ENCODE measurements at regions not wholly inside any gene's neighbourhood (a gene's known extent, or its start where the extent isn't known, plus 50 kb on each side); places are given as distances from the start of the nearest gene placed in this dataset.
"Not testable (repeated sequence)": the region's sequence is repeated elsewhere in the genome, so short reads cannot be mapped to it uniquely, and the experiment has no call there.

- Mint-ChIP-seq H3K27me3 (no peaks in the 10 kb centered on the region), H3K27ac (no peak overlapping the region), H3K9me3 (ENCODE audit: low read depth) (peaks cover 14% of the 10 kb centered on the region), H3K36me3 (no peaks in the 10 kb centered on the region), H3K4me3 (no peak overlapping the region), H3K4me1 (ENCODE audit: low read depth) (no peaks in the 10 kb centered on the region)
Observed at GRCh38 chr2:13616059-13616458, 899.3 kb downstream of the TRIB2 start.

- H3K27me3 Mint-ChIP-seq, result no peaks in the 10 kb centered on the region
Observed at GRCh38 chr2:13616616-13617015, 899.9 kb downstream of the TRIB2 start.

GRCh38 chr2:13628122-13628521, 911.4 kb downstream of the TRIB2 start:
- no peak overlapping the region for H3K27ac Mint-ChIP-seq
- H3K27me3 Mint-ChIP-seq, result no peaks in the 10 kb centered on the region
- H3K4me3 Mint-ChIP-seq, result no peak overlapping the region
- no peaks in the 10 kb centered on the region for H3K36me3 Mint-ChIP-seq
- H3K4me1 Mint-ChIP-seq (ENCODE audit: low read depth), result no peaks in the 10 kb centered on the region
- H3K9me3 Mint-ChIP-seq (ENCODE audit: low read depth), result peaks cover 7% of the 10 kb centered on the region

More at GRCh38 chr2:13616616-13617015, 899.9 kb downstream of the TRIB2 start:
- Mint-ChIP-seq H3K36me3 (no peaks in the 10 kb centered on the region), H3K4me1 (ENCODE audit: low read depth) (no peaks in the 10 kb centered on the region), H3K27ac (no peak overlapping the region), H3K4me3 (no peak overlapping the region), H3K9me3 (ENCODE audit: low read depth) (peaks cover 15% of the 10 kb centered on the region)

- H3K4me3 Mint-ChIP-seq, result no peak overlapping the region
- H3K27ac Mint-ChIP-seq, result no peak overlapping the region
- peaks cover 3% of the 10 kb centered on the region for H3K9me3 Mint-ChIP-seq (ENCODE audit: low read depth)
- no peaks in the 10 kb centered on the region for H3K36me3 Mint-ChIP-seq
- no peaks in the 10 kb centered on the region for H3K27me3 Mint-ChIP-seq
- H3K4me1 Mint-ChIP-seq (ENCODE audit: low read depth), result no peaks in the 10 kb centered on the region
Observed at GRCh38 chr2:13638181-13638580, 921.4 kb downstream of the TRIB2 start.

- Mint-ChIP-seq H3K9me3 (ENCODE audit: low read depth) (peaks cover 22% of the 10 kb centered on the region), H3K27ac (no peak overlapping the region), H3K4me3 (no peak overlapping the region), H3K4me1 (ENCODE audit: low read depth) (no peaks in the 10 kb centered on the region), H3K36me3 (no peaks in the 10 kb centered on the region), H3K27me3 (no peaks in the 10 kb centered on the region)
Observed at GRCh38 chr2:13649918-13650317, 933.2 kb downstream of the TRIB2 start.

- no peaks in the 10 kb centered on the region for H3K36me3 Mint-ChIP-seq
- peaks cover 22% of the 10 kb centered on the region for H3K9me3 Mint-ChIP-seq (ENCODE audit: low read depth)
- no peaks in the 10 kb centered on the region for H3K27me3 Mint-ChIP-seq
- H3K27ac Mint-ChIP-seq, result no peak overlapping the region
- no peaks in the 10 kb centered on the region for H3K4me1 Mint-ChIP-seq (ENCODE audit: low read depth)
- H3K4me3 Mint-ChIP-seq, result no peak overlapping the region
Observed at GRCh38 chr2:13650586-13651180, 933.9 kb downstream of the TRIB2 start.

GRCh38 chr2:13651684-13652131, 935.0 kb downstream of the TRIB2 start:
- Mint-ChIP-seq H3K4me1 (ENCODE audit: low read depth) (no peaks in the 10 kb centered on the region), H3K36me3 (no peaks in the 10 kb centered on the region), H3K9me3 (ENCODE audit: low read depth) (peaks cover 22% of the 10 kb centered on the region), H3K27ac (no peak overlapping the region), H3K4me3 (no peak overlapping the region), H3K27me3 (no peaks in the 10 kb centered on the region)

GRCh38 chr2:13652531-13653313, 936.0 kb downstream of the TRIB2 start:
- H3K9me3 Mint-ChIP-seq (ENCODE audit: low read depth), result peaks cover 22% of the 10 kb centered on the region
- no peaks in the 10 kb centered on the region for H3K4me1 Mint-ChIP-seq (ENCODE audit: low read depth)
- H3K27ac Mint-ChIP-seq, result no peak overlapping the region
- no peaks in the 10 kb centered on the region for H3K27me3 Mint-ChIP-seq
- no peaks in the 10 kb centered on the region for H3K36me3 Mint-ChIP-seq
- no peak overlapping the region for H3K4me3 Mint-ChIP-seq

- H3K4me3 Mint-ChIP-seq, result no peak overlapping the region
- H3K36me3 Mint-ChIP-seq, result no peaks in the 10 kb centered on the region
- no peak overlapping the region for H3K27ac Mint-ChIP-seq
- no peaks in the 10 kb centered on the region for H3K27me3 Mint-ChIP-seq
- peaks cover 24% of the 10 kb centered on the region for H3K9me3 Mint-ChIP-seq (ENCODE audit: low read depth)
- H3K4me1 Mint-ChIP-seq (ENCODE audit: low read depth), result no peaks in the 10 kb centered on the region
Observed at GRCh38 chr2:13654416-13654815, 937.7 kb downstream of the TRIB2 start.

- Mint-ChIP-seq H3K27me3 (no peaks in the 10 kb centered on the region), H3K9me3 (ENCODE audit: low read depth) (peaks cover 12% of the 10 kb centered on the region), H3K27ac (no peak overlapping the region), H3K4me1 (ENCODE audit: low read depth) (no peaks in the 10 kb centered on the region), H3K36me3 (no peaks in the 10 kb centered on the region), H3K4me3 (no peak overlapping the region)
Observed at GRCh38 chr2:13660231-13660630, 943.5 kb downstream of the TRIB2 start.

GRCh38 chr2:13662055-13662454, 945.3 kb downstream of the TRIB2 start:
- Mint-ChIP-seq H3K4me1 (ENCODE audit: low read depth) (no peaks in the 10 kb centered on the region), H3K9me3 (ENCODE audit: low read depth) (peaks cover 16% of the 10 kb centered on the region), H3K36me3 (no peaks in the 10 kb centered on the region), H3K27ac (no peak overlapping the region), H3K27me3 (no peaks in the 10 kb centered on the region), H3K4me3 (no peak overlapping the region)

GRCh38 chr2:13666582-13667414, 950.1 kb downstream of the TRIB2 start:
- peaks cover 13% of the 10 kb centered on the region for H3K9me3 Mint-ChIP-seq (ENCODE audit: low read depth)
- H3K27me3 Mint-ChIP-seq, result no peaks in the 10 kb centered on the region
- no peak overlapping the region for H3K4me3 Mint-ChIP-seq
- H3K36me3 Mint-ChIP-seq, result no peaks in the 10 kb centered on the region
- H3K27ac Mint-ChIP-seq, result no peak overlapping the region
- H3K4me1 Mint-ChIP-seq (ENCODE audit: low read depth), result no peaks in the 10 kb centered on the region

GRCh38 chr2:13667415-13667757, 950.6 kb downstream of the TRIB2 start:
- Mint-ChIP-seq H3K4me3 (no peak overlapping the region), H3K9me3 (ENCODE audit: low read depth) (peaks cover 11% of the 10 kb centered on the region), H3K27me3 (no peaks in the 10 kb centered on the region), H3K36me3 (no peaks in the 10 kb centered on the region), H3K4me1 (ENCODE audit: low read depth) (no peaks in the 10 kb centered on the region), H3K27ac (no peak overlapping the region)

- Mint-ChIP-seq H3K4me3 (no peak overlapping the region), H3K27me3 (no peaks in the 10 kb centered on the region), H3K36me3 (no peaks in the 10 kb centered on the region), H3K4me1 (ENCODE audit: low read depth) (no peaks in the 10 kb centered on the region), H3K9me3 (ENCODE audit: low read depth) (peaks cover 11% of the 10 kb centered on the region), H3K27ac (no peak overlapping the region)
Observed at GRCh38 chr2:13669607-13670006, 952.9 kb downstream of the TRIB2 start.

GRCh38 chr2:13673821-13674220, 957.1 kb downstream of the TRIB2 start:
- H3K4me3 Mint-ChIP-seq; H3K4me1 Mint-ChIP-seq (ENCODE audit: low read depth); H3K27me3 Mint-ChIP-seq; H3K36me3 Mint-ChIP-seq; H3K9me3 Mint-ChIP-seq (ENCODE audit: low read depth); H3K27ac Mint-ChIP-seq: not testable (repeated sequence)

Measured in activated naive CD8-positive, alpha-beta T cell (primary cell).